ENCODE measurements at regions not wholly inside any gene's neighbourhood (a gene's known extent, or its start where the extent isn't known, plus 50 kb on each side); places are given as distances from the start of the nearest gene placed in this dataset.

- no peak overlapping the region for H3K27ac Mint-ChIP-seq
- Histone ChIP-seq H4K5ac (ENCODE audit: insufficient read length, low read depth, low read length) (no peak overlapping the region), H2AFZ (ENCODE audit: low read length) (no peak overlapping the region), H3K27ac (ENCODE audit: insufficient read length, low read depth, low read length) (no peak overlapping the region), H2BK120ac (ENCODE audit: low read depth, low read length, poor library complexity, severe bottlenecking) (no peak overlapping the region), H3K79me1 (ENCODE audit: insufficient read depth, low read depth, low read length, poor library complexity, severe bottlenecking) (no peaks in the 10 kb centered on the region), H2AK5ac (ENCODE audit: insufficient read length, low read length) (no peak overlapping the region), H3K4me1 (ENCODE audit: insufficient read depth, low read length) (no peaks in the 10 kb centered on the region), H4K91ac (ENCODE audit: insufficient read length, low read depth, low read length) (no peak overlapping the region), H3K14ac (ENCODE audit: insufficient read depth, low read length) (no peak overlapping the region), H3K27me3 (ENCODE audit: insufficient read depth, low read length) (no peaks in the 10 kb centered on the region), H4K20me1 (ENCODE audit: control insufficient read depth, insufficient read depth, insufficient read length) (no peaks in the 10 kb centered on the region), H3K18ac (ENCODE audit: insufficient read length, low read depth, low read length) (no peak overlapping the region), H3K9ac (ENCODE audit: extremely low read depth, insufficient read length, low read length) (no peak overlapping the region), H4K8ac (replicated peaks; ENCODE audit: insufficient read length, low read depth, low read length) (no peak overlapping the region), H3K4me2 (ENCODE audit: insufficient read depth, insufficient read length, low read length) (no peak overlapping the region), H2BK20ac (ENCODE audit: low read depth, low read length, poor library complexity, severe bottlenecking) (no peak overlapping the region), H3K79me2 (ENCODE audit: insufficient read depth, low read length) (no peaks in the 10 kb centered on the region), H2BK15ac (ENCODE audit: low read depth, low read length) (no peak overlapping the region), H3K56ac (ENCODE audit: insufficient read length, low read depth, low read length) (no peak overlapping the region), H3K4ac (ENCODE audit: low read depth, low read length) (no peak overlapping the region), H3T11ph (ENCODE audit: low read length) (no peak overlapping the region), H2BK5ac (ENCODE audit: insufficient read length, low read length) (no peak overlapping the region), H3K23me2 (ENCODE audit: insufficient read length, low read depth, low read length, poor library complexity, severe bottlenecking) (no peaks in the 10 kb centered on the region), H3K9me3 (ENCODE audit: control insufficient read depth, low read depth, low read length) (no peaks in the 10 kb centered on the region), H2BK12ac (ENCODE audit: insufficient read length, low read depth, low read length) (no peak overlapping the region), H3K23ac (ENCODE audit: insufficient read length, low read depth, low read length) (no peak overlapping the region)
- WGBS (ENCODE audit: extremely low coverage, insufficient read length, low lambda C conversion rate), result no CpG with 5 or more reads among the region's 4 CpGs
- no peak for DNase-seq
- H3K27me3 Mint-ChIP-seq (ENCODE audit: low read depth), result no peaks in the 10 kb centered on the region
- no peak overlapping the region for H3K4me3 Mint-ChIP-seq
- no peak for TF ChIP-seq CTCF (conservative IDR thresholded peaks at IDR 0.05)
- H3K9me3 Mint-ChIP-seq, result peaks cover 2 to 6% of the 10 kb centered on the region in 2 experiments; a peak in 2 of 5 replicates
- H3K36me3 Mint-ChIP-seq (ENCODE audit: insufficient read depth in 1 of 3, low read depth in 3 of 3), result peaks cover 0 to 2% (median 0%) of the 10 kb centered on the region in 3 experiments; a peak in 1 of 7 replicates
- H3K4me1 Mint-ChIP-seq, result no peaks in the 10 kb centered on the region
These were observed 616.2 kb downstream of the EPM2A start for GRCh38 chr6:145119081-145119480.

Measured in H9 (cell line).